Nephron (organoid): ENCODE measurements at regions not wholly inside any gene's neighbourhood (a gene's known extent, or its start where the extent isn't known, plus 50 kb on each side); places are given as distances from the start of the nearest gene placed in this dataset.

Source experiments
- H3K27ac Mint-ChIP-seq, 3 experiments: 2 replicates each; pipeline ENCODE4 v1.8.0; 2020; ENCODE audit warnings: mixed read lengths in 3 of 3, mild to moderate bottlenecking in 2 of 3, moderate library complexity in 1 of 3
- H3K27me3 Mint-ChIP-seq: 2 replicates; pipeline ENCODE4 v1.8.0; 2021; ENCODE audit warnings: low read depth, mild to moderate bottlenecking, moderate library complexity, mixed read lengths
- H3K36me3 Mint-ChIP-seq: 2 replicates; pipeline ENCODE4 v1.8.0; 2020; ENCODE audit warnings: low read depth, mixed read lengths
- H3K4me1 Mint-ChIP-seq: 2 replicates; pipeline ENCODE4 v1.8.0; 2020; ENCODE audit warnings: mixed read lengths
- H3K4me3 Mint-ChIP-seq, 3 experiments: 2 replicates each; pipeline ENCODE4 v1.8.0; 2020; ENCODE audit warnings: mild to moderate bottlenecking in 3 of 3, mixed read lengths in 3 of 3, moderate library complexity in 2 of 3
- H3K9me3 Mint-ChIP-seq: 2 replicates; pipeline ENCODE4 v1.8.0; 2020; ENCODE audit warnings: mixed read lengths
- CTCF ChIP-seq, 3 experiments: fragments of 200-600 bp; sonication (generic); IDR thresholded peaks; one replicate each; pipeline ENCODE4 v1.5.0; 2021; ENCODE audit warnings: antibody characterized with exemption in 3 of 3; ENCODE audit not compliant: unreplicated experiment in 3 of 3

- Mint-ChIP-seq H3K9me3 (no peaks in the 10 kb centered on the region), H3K36me3 (no peaks in the 10 kb centered on the region), H3K27me3 (no peaks in the 10 kb centered on the region), H3K4me3 (no peak overlapping the region), H3K27ac (peak overlapping the region in 1 of 3 experiments; percentile 13), H3K4me1 (peaks cover 8% of the 10 kb centered on the region)
- no peak for TF ChIP-seq CTCF (IDR thresholded peaks at IDR 0.05; ENCODE audit: unreplicated experiment in 3 of 3)
Observed at GRCh38 chr5:109987355-109987754, 297.6 kb downstream of the MAN2A1 start.

GRCh38 chr5:109987970-109988369 lies 298.2 kb downstream of the MAN2A1 start:
- Mint-ChIP-seq H3K4me1 (peaks cover 6% of the 10 kb centered on the region), H3K36me3 (no peaks in the 10 kb centered on the region), H3K27ac (peak overlapping the region in 1 of 3 experiments; percentile 13), H3K4me3 (no peak overlapping the region), H3K27me3 (no peaks in the 10 kb centered on the region), H3K9me3 (no peaks in the 10 kb centered on the region)
- no peak for TF ChIP-seq CTCF (IDR thresholded peaks at IDR 0.05; ENCODE audit: unreplicated experiment in 3 of 3)

- H3K27ac Mint-ChIP-seq = no peak overlapping the region
- TF ChIP-seq CTCF (IDR thresholded peaks at IDR 0.05; ENCODE audit: unreplicated experiment in 3 of 3) = no peak
- H3K36me3 Mint-ChIP-seq = no peaks in the 10 kb centered on the region
- peaks cover 4% of the 10 kb centered on the region for H3K4me1 Mint-ChIP-seq
- H3K27me3 Mint-ChIP-seq = no peaks in the 10 kb centered on the region
- no peak overlapping the region for H3K4me3 Mint-ChIP-seq
- H3K9me3 Mint-ChIP-seq = no peaks in the 10 kb centered on the region
Observed at GRCh38 chr5:109989161-109989560, 299.4 kb downstream of the MAN2A1 start.

DNA sequence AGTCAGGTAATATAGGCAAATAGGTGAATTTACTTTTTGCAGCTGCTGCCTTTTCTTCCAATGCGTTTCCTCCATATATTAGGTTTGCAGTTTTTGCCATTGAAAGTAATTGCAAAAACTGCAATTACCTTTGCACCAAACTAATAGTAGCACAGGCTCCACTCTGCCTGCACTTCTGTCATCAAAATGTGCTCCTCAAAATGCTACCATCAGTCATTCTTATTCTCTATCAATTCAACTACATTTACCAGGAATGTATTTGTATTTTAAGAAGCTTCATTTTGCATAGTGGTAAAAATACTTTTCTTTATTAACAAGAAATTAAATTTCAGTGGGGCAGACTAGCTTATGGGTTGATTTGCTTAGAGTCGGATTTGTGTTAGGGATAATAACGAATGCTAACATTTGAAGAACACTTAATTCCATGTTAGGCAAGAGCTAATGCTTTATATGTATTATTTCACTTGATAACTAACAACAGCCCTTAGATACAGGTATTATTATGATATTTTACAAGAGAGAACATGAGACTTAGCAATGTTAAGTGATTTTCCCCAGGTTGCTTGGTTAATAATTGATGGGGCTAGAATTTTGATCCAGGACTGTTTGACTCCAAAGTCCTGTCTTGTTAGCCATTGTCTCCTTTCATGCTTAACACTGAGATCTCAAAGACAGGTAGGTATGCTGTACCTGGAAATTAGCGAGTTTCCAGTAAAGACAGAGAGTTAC lies 300.4 kb downstream of the MAN2A1 start:
- no peaks in the 10 kb centered on the region for H3K36me3 Mint-ChIP-seq
- no peaks in the 10 kb centered on the region for H3K9me3 Mint-ChIP-seq
- H3K4me1 Mint-ChIP-seq = peaks cover 4% of the 10 kb centered on the region
- H3K27me3 Mint-ChIP-seq = no peaks in the 10 kb centered on the region
- H3K4me3 Mint-ChIP-seq = no peak overlapping the region
- TF ChIP-seq CTCF (IDR thresholded peaks at IDR 0.05; ENCODE audit: unreplicated experiment in 3 of 3) = no peak
- H3K27ac Mint-ChIP-seq = peak overlapping the region in 1 of 3 experiments; percentile 78

GRCh38 chr5:109990723-109991359 lies 301.1 kb downstream of the MAN2A1 start:
- H3K36me3 Mint-ChIP-seq = no peaks in the 10 kb centered on the region

More at GRCh38 chr5:109990723-109991359, 301.1 kb downstream of the MAN2A1 start:
- TF ChIP-seq CTCF (IDR thresholded peaks at IDR 0.05; ENCODE audit: unreplicated experiment in 3 of 3) = no peak
- no peaks in the 10 kb centered on the region for H3K27me3 Mint-ChIP-seq
- H3K4me3 Mint-ChIP-seq = no peak overlapping the region
- H3K9me3 Mint-ChIP-seq = no peaks in the 10 kb centered on the region
- peak overlapping the region in 1 of 3 experiments; percentile 78 for H3K27ac Mint-ChIP-seq
- peaks cover 4% of the 10 kb centered on the region for H3K4me1 Mint-ChIP-seq
